ENCODE measurements at regions not wholly inside any gene's neighbourhood (a gene's known extent, or its start where the extent isn't known, plus 50 kb on each side); places are given as distances from the start of the nearest gene placed in this dataset.

DNA sequence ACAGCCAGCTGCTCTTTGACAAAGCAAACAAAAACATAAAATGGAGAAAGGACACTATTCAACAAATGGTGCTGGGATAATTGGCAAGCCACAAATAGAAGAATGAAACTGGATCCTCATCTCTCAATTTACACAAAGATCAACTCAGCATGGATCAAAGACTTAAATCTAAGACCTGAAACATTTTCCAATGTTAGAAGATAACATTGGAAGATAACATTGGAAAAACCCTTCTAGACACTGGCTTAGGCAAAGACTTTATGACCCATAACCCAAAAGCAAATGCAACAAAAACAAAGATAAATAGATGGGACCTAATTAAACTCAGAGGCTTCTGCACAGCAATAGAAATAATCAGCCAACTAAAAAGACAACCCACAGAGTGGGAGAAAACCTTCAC is 425.7 kb upstream of the SEMA3D start:
- no peak for DNase-seq (ENCODE audit: low read depth in 2 of 3, low spot score in 2 of 3)

DNA sequence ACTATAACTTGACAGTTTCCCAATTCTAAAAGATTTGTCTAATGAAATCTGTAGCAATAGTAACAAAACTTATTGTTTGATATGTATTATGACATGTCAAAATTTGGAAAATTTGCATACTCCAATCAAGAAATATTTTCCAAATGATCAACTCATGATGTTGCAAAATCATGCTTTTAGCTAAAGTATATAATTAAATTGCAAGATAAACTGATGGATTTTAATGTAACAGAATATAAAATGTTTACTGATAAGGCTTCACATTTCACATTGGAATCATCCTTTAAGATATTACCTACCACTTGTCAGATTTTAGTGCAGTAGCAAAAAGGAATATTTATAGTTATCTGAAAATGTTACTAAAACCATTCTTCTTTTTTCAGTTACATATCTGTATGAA is 421.9 kb upstream of the SEMA3D start:
- DNase-seq (ENCODE audit: low read depth in 2 of 3, low spot score in 2 of 3), result no peak

DNA sequence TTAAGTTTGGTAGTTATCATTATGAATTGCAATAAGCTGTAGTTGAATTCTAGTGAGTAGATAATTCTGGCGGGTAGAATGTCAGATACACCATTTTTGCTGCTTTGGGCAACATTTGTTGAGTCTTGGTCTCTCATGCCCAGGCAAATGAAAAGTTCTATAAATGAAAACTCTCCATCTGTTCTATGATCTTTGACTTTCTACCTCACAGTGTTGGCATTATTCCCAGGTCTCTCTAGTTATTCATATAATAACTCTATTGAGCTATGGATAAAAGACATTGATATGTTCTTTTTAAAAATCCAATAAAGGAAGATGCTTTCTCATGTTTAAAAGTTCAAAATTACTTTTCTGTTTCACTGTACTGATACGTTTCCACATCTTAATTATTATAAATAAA is 415.3 kb upstream of the SEMA3D start:
- DNase-seq (ENCODE audit: low read depth in 2 of 3, low spot score in 2 of 3), result no peak

DNA sequence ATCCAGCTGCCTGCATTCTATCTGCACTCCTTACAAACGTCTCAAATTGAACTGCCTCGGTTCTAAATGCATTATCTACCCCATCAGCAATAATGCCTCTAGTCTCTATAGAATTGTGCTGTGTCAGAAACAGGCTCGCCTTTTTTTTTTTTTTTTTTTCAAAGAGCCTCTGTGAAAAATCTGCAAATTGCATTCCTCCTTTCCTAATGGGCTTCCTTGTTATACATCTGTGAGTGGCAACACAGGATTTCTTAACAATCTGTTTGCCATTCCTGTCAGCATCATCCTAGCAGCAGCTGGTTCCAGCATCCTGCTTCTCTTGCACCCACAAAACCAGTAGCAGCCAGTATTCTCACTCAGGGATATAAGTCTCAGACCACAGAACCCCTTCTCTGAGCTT is 413.5 kb upstream of the SEMA3D start:
- no peak for DNase-seq (ENCODE audit: low read depth in 2 of 3, low spot score in 2 of 3)

DNA sequence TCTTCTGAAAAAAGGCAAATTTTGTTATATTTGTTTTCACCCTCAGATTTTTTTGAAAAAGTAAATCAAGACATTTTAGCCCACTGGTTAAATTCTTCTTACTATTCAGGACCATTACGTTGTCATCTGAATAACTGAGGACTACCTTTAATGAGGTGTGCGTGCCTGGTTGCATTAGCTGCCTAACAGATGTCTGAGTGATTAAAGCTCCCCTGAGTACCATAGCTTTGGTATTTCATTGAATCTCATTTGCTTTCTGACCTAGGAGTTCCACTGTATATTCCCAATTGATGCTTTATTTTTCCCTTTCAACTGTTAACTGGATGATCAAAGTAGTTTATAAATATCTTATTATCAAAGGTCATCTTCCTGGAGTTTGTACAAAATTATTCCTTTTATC is 410.0 kb upstream of the SEMA3D start:
- no peak for DNase-seq (ENCODE audit: low read depth in 2 of 3, low spot score in 2 of 3)

DNA sequence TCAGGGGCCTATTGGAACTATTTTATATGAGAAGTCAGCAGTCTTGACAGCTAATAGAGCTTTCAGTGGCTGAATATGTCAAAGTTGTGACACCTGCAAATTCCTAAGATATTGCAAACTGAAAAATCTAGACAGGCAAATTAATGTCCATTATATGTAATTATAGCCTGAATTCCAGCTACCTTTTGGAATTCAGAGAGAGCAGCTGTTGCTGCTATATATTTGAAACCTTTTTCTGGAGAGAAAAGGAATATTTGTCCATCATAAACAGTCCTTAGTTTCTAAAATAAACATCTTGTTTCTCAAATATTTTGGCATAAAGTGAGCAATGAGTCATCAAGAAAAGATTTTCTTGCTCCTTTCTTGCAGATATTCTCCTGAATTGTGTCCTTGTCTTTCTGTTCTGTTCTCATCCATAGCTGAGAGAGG is 408.9 kb upstream of the SEMA3D start:
- no peak for DNase-seq (ENCODE audit: low read depth in 2 of 3, low spot score in 2 of 3)

DNA sequence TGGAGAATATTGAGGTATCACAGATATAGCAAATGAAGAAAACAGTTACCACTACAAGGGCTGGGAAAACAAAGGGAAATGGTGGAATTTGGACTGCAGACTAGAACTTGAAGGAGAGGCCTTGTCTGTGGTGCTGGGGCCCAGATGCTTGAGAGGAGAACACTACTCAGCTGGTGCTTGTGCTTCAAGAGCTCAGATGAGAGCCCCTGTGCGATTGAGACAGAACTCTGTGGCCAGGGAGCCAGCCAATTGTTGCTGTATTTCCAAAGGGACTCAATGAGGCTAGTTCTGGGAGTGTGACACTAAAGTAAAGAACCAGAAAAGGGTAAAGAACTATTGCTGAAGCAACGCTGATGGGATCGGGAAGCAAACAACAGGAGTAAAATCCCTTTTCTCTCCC is 406.5 kb upstream of the SEMA3D start:
- DNase-seq (ENCODE audit: low read depth in 2 of 3, low spot score in 2 of 3), result no peak

DNA sequence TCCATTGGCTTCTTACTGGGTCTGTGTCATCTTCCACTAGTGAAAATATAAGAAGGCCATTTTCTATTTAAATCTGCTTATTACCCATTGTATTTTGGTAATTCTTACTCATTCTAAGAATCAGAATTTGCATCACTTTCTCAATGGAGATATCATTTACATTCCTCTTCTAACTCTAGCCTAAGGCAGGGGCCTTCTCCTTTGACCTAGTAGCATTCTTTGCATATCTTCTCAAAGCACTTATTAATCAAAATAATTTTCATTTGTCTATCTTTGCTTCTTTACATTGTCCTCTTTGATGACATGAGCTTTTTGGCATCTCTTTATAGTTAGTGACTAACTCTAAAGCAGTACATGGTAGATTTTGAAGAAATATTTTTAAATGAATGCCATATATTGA is 400.9 kb upstream of the SEMA3D start:
- DNase-seq (ENCODE audit: low read depth in 2 of 3, low spot score in 2 of 3), result no peak

DNA sequence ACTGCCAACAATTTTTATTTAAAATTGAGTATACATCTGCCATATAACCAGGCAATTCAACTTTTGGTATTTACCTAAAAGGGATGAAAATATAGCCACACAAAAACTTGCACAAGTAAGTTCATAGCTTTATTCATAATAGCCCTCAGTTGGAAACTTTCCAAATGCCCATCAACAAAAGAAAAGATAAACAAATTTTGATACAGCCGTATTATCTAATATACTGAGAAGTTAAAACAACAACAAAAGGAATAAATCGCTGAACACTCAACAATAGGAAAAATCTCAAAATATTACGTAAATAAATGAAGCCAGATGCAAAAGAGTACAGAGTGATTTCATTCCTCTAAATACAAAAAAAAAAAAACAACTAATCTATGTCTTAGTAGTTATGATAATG is 399.2 kb upstream of the SEMA3D start:
- DNase-seq (ENCODE audit: low read depth in 2 of 3, low spot score in 2 of 3), result no peak

DNA sequence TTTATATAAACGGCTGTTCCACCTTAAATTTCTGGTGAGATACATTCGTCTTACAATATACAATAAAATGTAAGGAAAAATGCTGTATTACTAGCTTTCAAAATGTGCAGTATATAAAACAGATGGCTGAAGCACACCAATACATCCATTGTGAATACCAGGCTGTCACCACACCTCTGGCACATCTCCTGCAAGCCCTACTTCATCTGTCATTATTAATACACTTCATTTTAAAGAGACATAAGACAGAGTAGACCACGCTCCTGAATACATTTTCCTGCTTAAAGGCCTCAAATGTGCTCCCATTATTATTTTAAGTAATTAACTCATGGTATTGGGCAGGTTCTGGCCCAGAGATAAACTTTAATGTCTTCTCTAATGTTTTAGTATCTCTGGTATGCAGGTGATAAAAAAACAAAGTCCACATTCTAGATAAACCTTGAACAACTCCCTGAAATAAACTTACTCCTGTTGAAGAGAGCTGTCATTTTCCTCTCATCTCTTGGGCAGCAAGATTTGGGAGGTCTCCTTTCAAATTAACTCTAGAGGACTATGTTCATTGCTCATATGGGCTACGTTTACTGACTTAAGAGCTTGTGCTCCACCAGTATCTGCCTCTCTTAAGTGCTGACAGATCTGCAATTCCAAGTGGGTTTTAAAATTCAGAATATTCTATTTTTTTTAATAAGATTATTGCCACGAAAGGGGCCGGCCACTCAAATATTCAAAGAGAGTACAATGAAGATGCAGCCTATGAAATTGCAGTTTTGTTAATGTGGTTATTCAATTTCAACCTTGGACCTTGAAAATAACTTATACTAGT is 396.5 kb upstream of the SEMA3D start:
- DNase-seq (ENCODE audit: low read depth in 2 of 3, low spot score in 2 of 3), result no peak

DNA sequence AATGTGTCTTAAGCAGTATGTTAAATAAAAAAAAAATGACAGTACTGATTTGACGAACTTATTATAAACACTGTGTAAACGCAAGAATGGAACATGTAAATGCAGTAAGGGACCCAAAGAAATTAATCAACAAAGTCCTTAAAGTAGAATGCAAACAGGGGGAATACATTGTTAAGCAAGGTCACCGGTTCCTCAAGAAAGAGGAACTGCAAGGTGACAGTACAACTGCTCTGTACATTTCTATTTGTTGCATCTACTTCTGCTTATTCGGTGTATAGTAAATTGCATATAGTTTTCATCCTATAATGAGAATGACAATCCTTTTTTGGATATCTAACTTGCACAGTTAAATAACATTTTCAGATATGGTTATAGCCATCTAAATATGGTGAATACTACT is 387.0 kb upstream of the SEMA3D start:
- peak in 2 of 3 donors; percentile 9 to 55 for DNase-seq (ENCODE audit: low read depth in 2 of 3, low spot score in 2 of 3)

DNA sequence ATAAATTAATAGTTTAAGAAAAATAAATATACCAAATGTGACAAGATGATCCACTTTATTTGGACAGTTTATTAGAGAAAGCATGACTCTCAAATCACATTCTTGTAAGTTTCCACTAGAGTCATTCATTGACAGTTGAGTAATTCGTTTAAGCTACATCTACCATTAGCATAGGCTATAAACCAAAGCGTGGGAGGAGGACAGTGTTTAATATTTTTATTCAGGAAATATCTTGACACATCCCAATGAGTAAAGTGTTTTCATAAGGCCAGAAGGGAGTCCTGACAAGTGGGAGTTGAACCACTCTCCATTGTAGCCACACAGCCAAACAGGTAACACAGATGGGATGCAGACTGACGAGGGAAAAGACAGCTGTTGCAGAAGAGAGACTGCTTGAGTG is 386.5 kb upstream of the SEMA3D start:
- DNase-seq (ENCODE audit: low read depth in 2 of 3, low spot score in 2 of 3), result no peak

DNA sequence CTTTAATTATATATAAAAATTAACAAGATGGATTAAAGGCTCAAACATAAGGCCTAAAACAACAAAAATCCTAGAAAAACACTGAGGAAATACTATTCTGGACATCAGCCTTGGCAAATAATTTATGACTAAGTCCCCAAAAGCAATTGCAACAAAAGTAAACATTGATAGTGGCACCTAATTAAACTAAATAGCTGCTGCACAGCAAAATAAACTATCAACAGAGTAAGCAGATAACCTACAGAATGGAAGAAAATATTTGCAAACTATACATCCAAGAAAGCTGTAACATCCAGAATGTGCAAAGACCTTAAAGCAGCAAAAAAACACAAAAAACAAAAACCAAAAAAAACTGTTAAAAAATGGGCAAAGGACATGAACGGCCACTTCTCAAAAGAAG is 384.0 kb upstream of the SEMA3D start:
- no peak for DNase-seq (ENCODE audit: low read depth in 2 of 3, low spot score in 2 of 3)

DNA sequence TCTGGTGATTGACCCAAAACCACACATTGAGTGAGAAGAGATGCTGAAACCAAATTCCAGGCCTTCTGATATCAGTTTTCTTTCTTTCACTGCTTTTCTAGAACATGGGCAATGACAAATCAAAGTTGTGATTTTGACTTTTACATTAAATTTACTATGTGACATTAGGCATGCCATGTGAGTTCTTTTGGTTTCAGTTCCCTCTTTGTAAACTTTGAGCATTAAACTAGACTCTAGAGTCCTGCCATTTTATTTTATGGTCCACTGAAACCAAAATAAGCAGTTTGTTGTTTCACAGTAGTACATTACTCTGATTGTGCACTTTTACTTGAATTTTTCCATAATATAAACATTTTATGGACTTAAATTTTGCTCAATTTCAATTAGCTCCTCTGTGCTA is 381.1 kb upstream of the SEMA3D start:
- no peak for DNase-seq (ENCODE audit: low read depth in 2 of 3, low spot score in 2 of 3)

DNA sequence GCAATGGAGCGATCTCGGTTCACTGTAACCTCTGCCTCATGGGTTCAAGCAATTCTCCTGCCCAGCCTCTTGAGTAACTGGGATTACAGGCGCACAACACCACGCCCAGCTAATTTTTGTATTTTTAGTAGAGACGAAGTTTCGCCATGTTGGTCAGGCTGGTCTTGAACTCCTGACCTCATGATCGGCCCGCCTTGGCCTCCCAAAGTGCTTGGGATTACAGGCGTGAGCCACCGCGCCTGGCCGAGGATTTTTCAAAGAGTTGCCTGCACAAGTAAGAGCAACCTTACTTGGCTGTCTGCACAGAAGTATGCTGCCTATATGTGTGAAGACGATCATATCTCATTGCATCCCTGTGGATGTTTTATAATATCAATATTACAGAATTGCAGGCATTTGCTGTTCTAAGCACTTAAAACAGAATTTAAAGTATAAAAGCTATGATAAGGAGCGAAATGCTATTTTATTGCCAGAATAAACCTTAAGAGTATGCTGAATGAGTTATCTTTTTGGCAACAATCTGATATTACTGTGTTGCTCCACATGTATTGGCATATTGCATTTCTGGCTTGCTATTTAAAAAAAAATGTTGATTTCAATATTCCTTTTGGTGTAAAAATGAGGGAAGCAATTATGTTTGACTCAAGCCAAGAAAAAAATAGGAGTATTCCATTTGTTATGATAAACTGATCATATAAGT is 379.4 kb upstream of the SEMA3D start:
- no peak for DNase-seq (ENCODE audit: low read depth in 2 of 3, low spot score in 2 of 3)

DNA sequence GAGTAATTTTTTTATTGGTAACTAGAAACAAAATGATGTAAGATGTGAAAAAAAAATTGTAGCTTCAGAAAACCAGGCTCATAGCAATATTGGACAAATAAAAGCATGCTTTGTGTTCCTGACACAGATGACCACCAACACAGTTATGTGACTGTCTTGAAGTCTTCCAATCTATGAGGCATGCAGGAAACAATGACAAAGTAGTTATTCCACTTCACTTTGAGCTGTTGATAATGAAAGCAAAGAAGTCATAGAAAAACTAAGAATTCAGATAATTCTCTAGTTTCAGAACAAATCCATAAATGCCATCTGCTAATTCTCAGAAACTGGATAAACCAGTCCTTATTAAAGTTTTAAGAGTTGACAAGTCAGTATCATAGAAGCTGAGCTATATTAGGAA is 378.4 kb upstream of the SEMA3D start:
- DNase-seq (ENCODE audit: low read depth in 2 of 3, low spot score in 2 of 3), result no peak

DNA sequence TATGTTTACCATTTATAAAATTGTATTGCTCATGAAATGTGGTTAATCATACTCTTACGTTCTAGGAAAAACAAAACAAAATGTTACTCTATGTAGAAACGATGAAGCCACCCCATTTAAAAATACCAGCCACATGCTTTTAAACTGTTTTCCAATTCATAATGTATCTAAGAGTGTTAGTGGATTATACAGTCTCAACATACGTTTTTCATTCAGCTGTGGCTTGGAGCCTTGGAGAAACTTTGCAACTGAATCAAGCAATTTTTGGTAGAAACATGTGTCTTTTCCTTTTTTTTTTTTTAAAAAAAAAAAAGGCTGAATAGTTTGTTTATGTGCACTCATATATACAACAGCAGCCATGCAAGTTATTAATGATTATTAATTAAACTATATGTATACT is 378.0 kb upstream of the SEMA3D start:
- no peak for DNase-seq (ENCODE audit: low read depth in 2 of 3, low spot score in 2 of 3)

DNA sequence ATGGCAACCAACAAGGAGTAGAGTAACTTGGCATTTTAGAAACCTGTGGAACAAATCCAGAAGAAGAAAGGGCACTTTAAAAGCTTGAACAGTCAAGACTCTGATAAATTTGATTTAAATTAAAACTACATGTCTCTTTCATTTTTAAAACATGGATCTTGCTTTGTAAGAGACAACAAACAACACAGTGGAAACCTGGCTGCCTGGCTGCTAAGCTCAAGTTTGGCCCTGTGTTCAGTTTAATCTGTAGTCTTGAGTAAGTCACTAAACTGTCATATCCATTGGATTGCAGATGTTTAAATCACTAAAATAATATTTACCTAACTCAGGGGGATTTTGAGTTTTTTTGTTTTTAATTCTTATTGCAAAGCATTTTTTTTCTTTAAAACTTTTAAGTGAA is 374.9 kb upstream of the SEMA3D start:
- no peak for DNase-seq (ENCODE audit: low read depth in 2 of 3, low spot score in 2 of 3)

DNA sequence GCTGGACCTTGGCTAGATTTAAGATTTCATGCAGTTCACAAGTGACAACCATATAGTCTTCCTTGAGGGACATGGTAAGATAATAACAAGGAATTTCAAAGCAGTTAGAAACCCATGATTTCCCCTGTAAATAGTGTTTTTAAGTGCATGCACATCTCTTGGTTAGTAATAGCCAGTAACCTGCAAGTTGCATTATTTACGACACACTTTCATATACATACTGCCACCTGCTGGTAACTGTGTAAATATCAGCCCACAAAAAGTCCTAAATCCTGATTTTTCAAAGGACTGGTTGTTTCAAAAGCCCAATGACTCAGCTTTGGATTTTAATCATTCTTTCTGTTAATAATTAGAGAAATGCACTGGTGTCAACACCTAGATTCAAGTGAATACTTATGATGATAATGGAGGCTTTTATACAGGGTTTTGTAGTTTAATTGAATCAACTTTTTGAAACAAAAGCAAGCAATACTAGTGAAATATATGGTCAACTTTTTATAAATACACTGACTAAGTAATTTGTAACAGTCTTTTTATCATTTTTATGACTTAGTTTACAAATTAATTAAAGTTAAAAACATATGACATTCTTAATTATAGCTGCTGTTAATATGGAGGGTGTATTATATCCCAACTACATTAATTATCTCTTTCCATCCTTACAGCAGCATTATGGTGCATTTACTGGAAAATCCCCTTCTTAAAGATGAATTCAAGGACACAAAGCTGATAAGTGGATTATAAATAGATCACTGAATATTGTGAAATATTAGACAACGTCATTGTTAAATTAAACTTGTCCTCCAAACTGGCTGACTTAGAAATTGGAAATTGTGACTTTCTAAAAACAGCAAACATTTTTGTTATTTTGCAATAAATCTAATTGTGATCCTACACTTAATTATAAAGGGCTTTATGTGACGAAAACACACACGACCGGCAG is 367.7 kb upstream of the SEMA3D start:
- peak in 2 of 3 donors; percentile 38 to 65 for DNase-seq (ENCODE audit: low read depth in 2 of 3, low spot score in 2 of 3)

DNA sequence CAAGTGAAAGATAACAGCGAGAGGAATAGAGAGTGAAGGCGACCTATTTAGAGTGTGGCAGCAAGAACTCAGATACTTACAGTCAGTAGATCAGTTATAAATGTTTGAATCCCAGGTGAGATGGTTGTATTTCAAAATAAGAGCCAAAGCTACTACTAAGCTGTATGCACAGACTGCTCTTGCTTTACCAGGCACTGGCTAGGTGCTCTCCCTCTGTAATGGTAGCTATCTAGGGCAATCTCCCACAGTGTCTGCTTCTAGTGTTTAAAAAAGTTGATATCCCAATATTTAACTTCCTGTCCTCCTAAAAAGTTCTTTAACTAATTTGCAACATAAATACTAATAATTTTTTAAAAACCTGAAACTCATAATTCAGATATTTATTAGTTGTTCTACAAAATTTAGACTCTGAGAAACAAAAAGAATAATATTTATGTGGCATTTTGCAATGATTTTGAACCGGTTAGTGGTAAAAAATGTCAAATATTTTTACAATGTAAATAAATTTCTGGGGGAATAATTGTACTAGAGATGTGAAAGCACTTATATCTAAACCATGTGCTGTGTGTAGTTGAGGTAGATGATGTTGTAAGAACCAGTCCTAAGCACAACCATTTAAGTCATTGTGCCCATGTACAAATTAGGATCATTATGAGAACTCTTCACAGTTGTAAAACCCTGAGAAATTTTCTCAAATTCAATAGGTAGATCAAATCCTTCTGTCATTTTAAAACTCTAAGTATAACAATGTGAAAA is 349.3 kb upstream of the SEMA3D start:
- no peak for DNase-seq (ENCODE audit: low read depth in 2 of 3, low spot score in 2 of 3)

DNA sequence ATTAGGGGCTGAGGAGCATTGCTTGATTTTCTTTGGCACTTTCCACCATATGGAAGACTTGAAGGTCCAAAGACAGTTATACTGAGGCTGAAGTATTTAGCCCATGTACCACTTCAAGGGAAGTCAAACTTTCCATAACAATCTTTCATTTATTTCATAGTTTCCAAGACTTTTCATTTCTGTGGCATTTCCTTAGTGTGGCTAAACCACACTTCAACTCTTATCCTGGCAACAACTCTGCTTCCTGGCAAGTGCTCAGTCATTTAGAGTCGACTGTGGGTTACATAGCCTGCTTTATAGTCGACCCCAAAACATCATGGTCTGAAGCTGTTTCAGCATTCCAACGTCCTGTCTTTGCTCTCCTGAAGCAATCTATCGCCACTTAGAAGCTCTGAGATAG is 343.0 kb upstream of the SEMA3D start:
- no peak for DNase-seq (ENCODE audit: low read depth in 2 of 3, low spot score in 2 of 3)
